IgD-negative memory B cell (primary cell): ENCODE measurements at regions not wholly inside any gene's neighbourhood (a gene's known extent, or its start where the extent isn't known, plus 50 kb on each side); places are given as distances from the start of the nearest gene placed in this dataset.

ENCODE experiments used
- H3K27ac Mint-ChIP-seq, 3 donors: one replicate each; pipeline ENCODE4 v1.8.0; 2020 to 2022; ENCODE audit warnings: mild to moderate bottlenecking in 3 of 3, mixed read lengths in 3 of 3, moderate library complexity in 1 of 3
- H3K27me3 Mint-ChIP-seq: one replicate; pipeline ENCODE4 v1.8.0; 2021; ENCODE audit warnings: mixed read lengths
- H3K36me3 Mint-ChIP-seq: one replicate; pipeline ENCODE4 v1.8.0; 2020; ENCODE audit warnings: mild to moderate bottlenecking, mixed read lengths
- H3K4me1 Mint-ChIP-seq, 3 donors: one replicate each; pipeline ENCODE4 v1.8.0; 2020 to 2022; ENCODE audit warnings: mixed read lengths in 3 of 3, mild to moderate bottlenecking in 1 of 3
- H3K4me3 Mint-ChIP-seq, 4 donors: one replicate each; pipeline ENCODE4 v1.8.0; 2020 to 2022; ENCODE audit warnings: mild to moderate bottlenecking in 4 of 4, mixed read lengths in 4 of 4, moderate library complexity in 3 of 4
- H3K9me3 Mint-ChIP-seq, 3 donors: one replicate each; pipeline ENCODE4 v1.8.0; 2020 to 2021; ENCODE audit warnings: mixed read lengths in 3 of 3, mild to moderate bottlenecking in 1 of 3

- Mint-ChIP-seq H3K27me3 (peaks cover 4% of the 10 kb centered on the region), H3K36me3 (peaks cover 2% of the 10 kb centered on the region), H3K27ac (no peak overlapping the region), H3K4me3 (no peak overlapping the region), H3K9me3 (peaks cover 0 to 6% (median 2%) of the 10 kb centered on the region in 3 donors), H3K4me1 (peaks cover 0 to 5% (median 2%) of the 10 kb centered on the region in 3 donors)
These were observed 201.7 kb upstream of the ANK2 start for GRCh38 chr4:112847781-112848180.

- H3K9me3 Mint-ChIP-seq = peaks cover 0 to 6% (median 2%) of the 10 kb centered on the region in 3 donors
- H3K27me3 Mint-ChIP-seq = peaks cover 5% of the 10 kb centered on the region
- H3K4me3 Mint-ChIP-seq = no peak overlapping the region
- H3K36me3 Mint-ChIP-seq = peaks cover 2% of the 10 kb centered on the region
- no peak overlapping the region for H3K27ac Mint-ChIP-seq
- peaks cover 0 to 5% (median 2%) of the 10 kb centered on the region in 3 donors for H3K4me1 Mint-ChIP-seq
These were observed 200.5 kb upstream of the ANK2 start for GRCh38 chr4:112848911-112849310.

GRCh38 chr4:112852601-112853000 lies 196.9 kb upstream of the ANK2 start:
- H3K27ac Mint-ChIP-seq = no peak overlapping the region

GRCh38 chr4:112853662-112854256 lies 195.7 kb upstream of the ANK2 start:
- no peak overlapping the region for H3K27ac Mint-ChIP-seq

More at GRCh38 chr4:112852601-112853000, 196.9 kb upstream of the ANK2 start:
- Mint-ChIP-seq H3K36me3 (no peaks in the 10 kb centered on the region), H3K4me1 (no peaks in the 10 kb centered on the region), H3K9me3 (peaks cover 0 to 4% (median 3%) of the 10 kb centered on the region in 3 donors), H3K4me3 (no peak overlapping the region), H3K27me3 (peaks cover 3% of the 10 kb centered on the region)

GRCh38 chr4:112854420-112854819 lies 195.0 kb upstream of the ANK2 start:
- H3K27me3 Mint-ChIP-seq = peaks cover 1% of the 10 kb centered on the region
- no peak overlapping the region for H3K27ac Mint-ChIP-seq
- no peaks in the 10 kb centered on the region for H3K4me1 Mint-ChIP-seq
- no peaks in the 10 kb centered on the region for H3K36me3 Mint-ChIP-seq
- peaks cover 0 to 4% (median 3%) of the 10 kb centered on the region in 3 donors for H3K9me3 Mint-ChIP-seq
- H3K4me3 Mint-ChIP-seq = no peak overlapping the region

More at GRCh38 chr4:112853662-112854256, 195.7 kb upstream of the ANK2 start:
- Mint-ChIP-seq H3K27me3 (peaks cover 3% of the 10 kb centered on the region), H3K4me1 (no peaks in the 10 kb centered on the region), H3K36me3 (no peaks in the 10 kb centered on the region), H3K9me3 (peaks cover 0 to 4% (median 3%) of the 10 kb centered on the region in 3 donors), H3K4me3 (no peak overlapping the region)

- H3K27me3 Mint-ChIP-seq = peaks cover 1% of the 10 kb centered on the region
- H3K27ac Mint-ChIP-seq = no peak overlapping the region
- H3K4me3 Mint-ChIP-seq = no peak overlapping the region
- peaks cover 0 to 4% (median 3%) of the 10 kb centered on the region in 3 donors for H3K9me3 Mint-ChIP-seq
- no peaks in the 10 kb centered on the region for H3K36me3 Mint-ChIP-seq
- H3K4me1 Mint-ChIP-seq = no peaks in the 10 kb centered on the region
These were observed 194.4 kb upstream of the ANK2 start for GRCh38 chr4:112855058-112855457.

GRCh38 chr4:112857461-112857860 lies 192.0 kb upstream of the ANK2 start:
- no peak overlapping the region for H3K4me3 Mint-ChIP-seq
- peaks cover 1% of the 10 kb centered on the region for H3K27me3 Mint-ChIP-seq
- no peaks in the 10 kb centered on the region for H3K4me1 Mint-ChIP-seq
- H3K27ac Mint-ChIP-seq = no peak overlapping the region
- H3K9me3 Mint-ChIP-seq = peaks cover 0 to 2% (median 0%) of the 10 kb centered on the region in 3 donors
- H3K36me3 Mint-ChIP-seq = no peaks in the 10 kb centered on the region

GRCh38 chr4:112858751-112859150 lies 190.7 kb upstream of the ANK2 start:
- Mint-ChIP-seq H3K27me3 (no peaks in the 10 kb centered on the region), H3K27ac (no peak overlapping the region)

GRCh38 chr4:112859456-112860184 lies 189.8 kb upstream of the ANK2 start:
- Mint-ChIP-seq H3K27ac (peak overlapping the region in 1 of 3 donors; percentile 13), H3K27me3 (no peaks in the 10 kb centered on the region), H3K9me3 (peaks cover 0 to 2% (median 0%) of the 10 kb centered on the region in 3 donors), H3K4me1 (no peaks in the 10 kb centered on the region), H3K4me3 (no peak overlapping the region), H3K36me3 (no peaks in the 10 kb centered on the region)

More at GRCh38 chr4:112858751-112859150, 190.7 kb upstream of the ANK2 start:
- H3K4me3 Mint-ChIP-seq = no peak overlapping the region
- no peaks in the 10 kb centered on the region for H3K36me3 Mint-ChIP-seq
- peaks cover 0 to 2% (median 0%) of the 10 kb centered on the region in 3 donors for H3K9me3 Mint-ChIP-seq
- no peaks in the 10 kb centered on the region for H3K4me1 Mint-ChIP-seq

- no peaks in the 10 kb centered on the region for H3K27me3 Mint-ChIP-seq
- H3K36me3 Mint-ChIP-seq = no peaks in the 10 kb centered on the region
- no peak overlapping the region for H3K27ac Mint-ChIP-seq
- H3K4me1 Mint-ChIP-seq = no peaks in the 10 kb centered on the region
- peaks cover 0 to 2% (median 0%) of the 10 kb centered on the region in 3 donors for H3K9me3 Mint-ChIP-seq
- no peak overlapping the region for H3K4me3 Mint-ChIP-seq
These were observed 188.4 kb upstream of the ANK2 start for GRCh38 chr4:112860830-112861690.

- Mint-ChIP-seq H3K9me3 (no peaks in the 10 kb centered on the region), H3K27ac (no peak overlapping the region), H3K4me1 (no peaks in the 10 kb centered on the region), H3K4me3 (no peak overlapping the region), H3K36me3 (no peaks in the 10 kb centered on the region), H3K27me3 (no peaks in the 10 kb centered on the region)
These were observed 187.5 kb upstream of the ANK2 start for GRCh38 chr4:112861691-112862674.

- no peaks in the 10 kb centered on the region for H3K27me3 Mint-ChIP-seq
- H3K9me3 Mint-ChIP-seq = no peaks in the 10 kb centered on the region
- no peak overlapping the region for H3K4me3 Mint-ChIP-seq
- no peaks in the 10 kb centered on the region for H3K36me3 Mint-ChIP-seq
- no peaks in the 10 kb centered on the region for H3K4me1 Mint-ChIP-seq
- H3K27ac Mint-ChIP-seq = no peak overlapping the region
These were observed 184.0 kb upstream of the ANK2 start for GRCh38 chr4:112865443-112865842.

GRCh38 chr4:112876316-112876715 lies 173.1 kb upstream of the ANK2 start:
- no peaks in the 10 kb centered on the region for H3K36me3 Mint-ChIP-seq
- peaks cover 0 to 2% (median 0%) of the 10 kb centered on the region in 3 donors for H3K9me3 Mint-ChIP-seq
- no peak overlapping the region for H3K4me3 Mint-ChIP-seq
- H3K27ac Mint-ChIP-seq = no peak overlapping the region
- H3K27me3 Mint-ChIP-seq = no peaks in the 10 kb centered on the region
- no peaks in the 10 kb centered on the region for H3K4me1 Mint-ChIP-seq

GRCh38 chr4:112881842-112882241 lies 167.6 kb upstream of the ANK2 start:
- H3K27me3 Mint-ChIP-seq = no peaks in the 10 kb centered on the region
- H3K36me3 Mint-ChIP-seq = no peaks in the 10 kb centered on the region
- H3K27ac Mint-ChIP-seq = no peak overlapping the region
- H3K4me1 Mint-ChIP-seq = no peaks in the 10 kb centered on the region
- no peaks in the 10 kb centered on the region for H3K9me3 Mint-ChIP-seq
- H3K4me3 Mint-ChIP-seq = no peak overlapping the region
